ENCODE measurements at regions not wholly inside any gene's neighbourhood (a gene's known extent, or its start where the extent isn't known, plus 50 kb on each side); places are given as distances from the start of the nearest gene placed in this dataset.

DNA sequence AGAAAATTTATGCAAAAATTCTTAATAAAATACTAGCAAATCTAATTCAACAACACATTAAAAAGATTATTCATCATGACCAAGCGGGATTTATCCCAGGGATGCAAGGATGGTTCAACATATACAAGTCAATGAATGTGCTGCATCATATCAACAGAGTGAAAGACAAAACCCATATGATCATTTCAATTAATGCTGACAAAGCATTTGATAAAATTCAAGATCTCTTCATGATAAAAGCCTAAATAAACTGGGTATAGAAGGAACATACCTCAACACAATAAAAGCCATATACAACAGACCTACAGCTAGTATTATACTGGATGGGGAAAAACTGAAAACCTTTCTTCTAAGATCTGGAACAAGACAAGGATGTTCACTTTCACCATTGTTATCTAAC, 89.7 kb downstream of the KBTBD8 start:
- Mint-ChIP-seq H3K4me1 (peaks cover 10% of the 10 kb centered on the region), H3K9me3 (ENCODE audit: insufficient read depth) (peaks cover 17% of the 10 kb centered on the region), H3K27me3 (no peaks in the 10 kb centered on the region), H3K27ac (no peak overlapping the region), H3K4me3 (no peak overlapping the region)
- CTCF ChIA-PET: no interaction called here
- intact Hi-C loops (cut with micrococcal nuclease): no loop called here
- H3K36me3 ChIP-seq (replicated peaks in 1 of 2; ENCODE audit: control extremely low read depth in 1 of 2, control insufficient read depth in 1 of 2, extremely low read depth in 1 of 2, insufficient read depth in 2 of 2, low read length in 1 of 2): no peaks in the 10 kb centered on the region
- no CpG with 5 or more reads among the region's 1 CpG for WGBS (ENCODE audit: insufficient coverage)
- H3K27ac ChIP-seq (ENCODE audit: low read length in 2 of 2): no peak overlapping the region
- H2AFZ ChIP-seq (ENCODE audit: insufficient read depth, low read depth, low read length, poor library complexity, severe bottlenecking): no peak overlapping the region
- POLR2A ChIA-PET: no interaction called here
- no peaks in the 10 kb centered on the region for H3K79me2 ChIP-seq (ENCODE audit: control insufficient read depth, insufficient read depth, low read length)
- no peak overlapping the region for H3K4me3 ChIP-seq (ENCODE audit: control extremely low read depth in 1 of 5, extremely low read depth in 1 of 5, insufficient read depth in 1 of 5, low read depth in 2 of 5, low read length in 4 of 5)
- no peak for DNase-seq
- no peak for TF ChIP-seq EZH2 (IDR thresholded peaks at IDR 0.05; ENCODE audit: borderline replicate concordance, insufficient read depth, low read depth, low read length, poor library complexity, severe bottlenecking)
- TF ChIP-seq, protein P1, sequence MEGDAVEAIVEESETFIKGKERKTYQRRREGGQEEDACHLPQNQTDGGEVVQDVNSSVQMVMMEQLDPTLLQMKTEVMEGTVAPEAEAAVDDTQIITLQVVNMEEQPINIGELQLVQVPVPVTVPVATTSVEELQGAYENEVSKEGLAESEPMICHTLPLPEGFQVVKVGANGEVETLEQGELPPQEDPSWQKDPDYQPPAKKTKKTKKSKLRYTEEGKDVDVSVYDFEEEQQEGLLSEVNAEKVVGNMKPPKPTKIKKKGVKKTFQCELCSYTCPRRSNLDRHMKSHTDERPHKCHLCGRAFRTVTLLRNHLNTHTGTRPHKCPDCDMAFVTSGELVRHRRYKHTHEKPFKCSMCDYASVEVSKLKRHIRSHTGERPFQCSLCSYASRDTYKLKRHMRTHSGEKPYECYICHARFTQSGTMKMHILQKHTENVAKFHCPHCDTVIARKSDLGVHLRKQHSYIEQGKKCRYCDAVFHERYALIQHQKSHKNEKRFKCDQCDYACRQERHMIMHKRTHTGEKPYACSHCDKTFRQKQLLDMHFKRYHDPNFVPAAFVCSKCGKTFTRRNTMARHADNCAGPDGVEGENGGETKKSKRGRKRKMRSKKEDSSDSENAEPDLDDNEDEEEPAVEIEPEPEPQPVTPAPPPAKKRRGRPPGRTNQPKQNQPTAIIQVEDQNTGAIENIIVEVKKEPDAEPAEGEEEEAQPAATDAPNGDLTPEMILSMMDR (IDR thresholded peaks at IDR 0.05): no peak
- no peaks in the 10 kb centered on the region for H4K20me1 ChIP-seq (ENCODE audit: control insufficient read depth, insufficient read depth, low read length, poor library complexity, severe bottlenecking)
- ATAC-seq (ENCODE audit: low read depth): no peak
- peaks cover 1 to 16% (median 12%) of the 10 kb centered on the region in 3 donors for H3K9me3 ChIP-seq (ENCODE audit: control extremely low read depth in 1 of 3, control insufficient read depth in 2 of 3, insufficient read depth in 1 of 3, low read length in 2 of 3)
- no peaks in the 10 kb centered on the region for H3K27me3 ChIP-seq (replicated peaks in 1 of 4; ENCODE audit: control extremely low read depth in 1 of 4, control insufficient read depth in 3 of 4, insufficient read depth in 4 of 4, low read length in 3 of 4)
- no peak overlapping the region for H3K9ac ChIP-seq (ENCODE audit: low read length)
- no peak overlapping the region for H3K4me2 ChIP-seq (replicated peaks; ENCODE audit: low read depth, low read length, poor library complexity, severe bottlenecking)
- H3K4me1 ChIP-seq (ENCODE audit: control insufficient read depth in 2 of 2, insufficient read depth in 2 of 2, low read length in 2 of 2): peaks cover 10 to 11% of the 10 kb centered on the region in 2 donors

DNA sequence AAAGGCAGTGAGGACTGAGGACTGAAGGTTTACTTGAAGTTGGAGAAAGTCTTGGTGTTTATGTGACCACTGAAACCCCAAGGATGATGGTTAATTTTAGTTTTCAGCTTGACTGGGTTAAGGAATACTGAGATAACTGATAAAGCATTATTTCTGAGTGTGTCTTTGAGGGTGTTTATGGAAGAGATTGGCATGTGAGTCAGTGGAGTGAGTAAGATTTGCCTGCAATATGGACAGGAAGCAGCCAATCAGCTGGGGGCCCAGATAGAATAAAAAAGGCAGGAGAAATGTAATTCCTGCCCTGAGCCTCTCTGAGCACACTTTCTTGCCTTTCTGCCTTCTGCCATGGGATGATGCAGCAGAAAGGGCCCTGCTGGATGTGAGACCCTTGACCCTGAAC, 92.4 kb downstream of the KBTBD8 start:
- ChIA-PET POLR2A (no interaction called here), CTCF (no interaction called here)
- Histone ChIP-seq H3K4me3 (ENCODE audit: control extremely low read depth in 1 of 5, extremely low read depth in 1 of 5, insufficient read depth in 1 of 5, low read depth in 2 of 5, low read length in 4 of 5) (no peak overlapping the region), H3K9ac (ENCODE audit: low read length) (no peak overlapping the region), H3K4me2 (replicated peaks; ENCODE audit: low read depth, low read length, poor library complexity, severe bottlenecking) (no peak overlapping the region), H2AFZ (ENCODE audit: insufficient read depth, low read depth, low read length, poor library complexity, severe bottlenecking) (no peak overlapping the region), H3K9me3 (ENCODE audit: control extremely low read depth in 1 of 3, control insufficient read depth in 2 of 3, insufficient read depth in 1 of 3, low read length in 2 of 3) (no peaks in the 10 kb centered on the region), H3K36me3 (replicated peaks in 1 of 2; ENCODE audit: control extremely low read depth in 1 of 2, control insufficient read depth in 1 of 2, extremely low read depth in 1 of 2, insufficient read depth in 2 of 2, low read length in 1 of 2) (no peaks in the 10 kb centered on the region), H3K27me3 (replicated peaks in 1 of 4; ENCODE audit: control extremely low read depth in 1 of 4, control insufficient read depth in 3 of 4, insufficient read depth in 4 of 4, low read length in 3 of 4) (no peaks in the 10 kb centered on the region), H3K4me1 (ENCODE audit: control insufficient read depth in 2 of 2, insufficient read depth in 2 of 2, low read length in 2 of 2) (no peaks in the 10 kb centered on the region), H3K79me2 (ENCODE audit: control insufficient read depth, insufficient read depth, low read length) (no peaks in the 10 kb centered on the region), H3K27ac (ENCODE audit: low read length in 2 of 2) (no peak overlapping the region), H4K20me1 (ENCODE audit: control insufficient read depth, insufficient read depth, low read length, poor library complexity, severe bottlenecking) (no peaks in the 10 kb centered on the region)
- DNase-seq (no peak), ATAC-seq (ENCODE audit: low read depth) (no peak)
- no peak overlapping the region for H3K4me3 Mint-ChIP-seq
- intact Hi-C loops (cut with micrococcal nuclease): no loop called here
- no peak overlapping the region for H3K27ac Mint-ChIP-seq
- H3K4me1 Mint-ChIP-seq: no peaks in the 10 kb centered on the region
- TF ChIP-seq EZH2 (IDR thresholded peaks at IDR 0.05; ENCODE audit: borderline replicate concordance, insufficient read depth, low read depth, low read length, poor library complexity, severe bottlenecking): no peak
- TF ChIP-seq, protein P1 (IDR thresholded peaks at IDR 0.05): no peak
- H3K27me3 Mint-ChIP-seq: no peaks in the 10 kb centered on the region
- peaks cover 9% of the 10 kb centered on the region for H3K9me3 Mint-ChIP-seq (ENCODE audit: insufficient read depth)
